ENCODE measurements at regions not wholly inside any gene's neighbourhood (a gene's known extent, or its start where the extent isn't known, plus 50 kb on each side); places are given as distances from the start of the nearest gene placed in this dataset.

DNA sequence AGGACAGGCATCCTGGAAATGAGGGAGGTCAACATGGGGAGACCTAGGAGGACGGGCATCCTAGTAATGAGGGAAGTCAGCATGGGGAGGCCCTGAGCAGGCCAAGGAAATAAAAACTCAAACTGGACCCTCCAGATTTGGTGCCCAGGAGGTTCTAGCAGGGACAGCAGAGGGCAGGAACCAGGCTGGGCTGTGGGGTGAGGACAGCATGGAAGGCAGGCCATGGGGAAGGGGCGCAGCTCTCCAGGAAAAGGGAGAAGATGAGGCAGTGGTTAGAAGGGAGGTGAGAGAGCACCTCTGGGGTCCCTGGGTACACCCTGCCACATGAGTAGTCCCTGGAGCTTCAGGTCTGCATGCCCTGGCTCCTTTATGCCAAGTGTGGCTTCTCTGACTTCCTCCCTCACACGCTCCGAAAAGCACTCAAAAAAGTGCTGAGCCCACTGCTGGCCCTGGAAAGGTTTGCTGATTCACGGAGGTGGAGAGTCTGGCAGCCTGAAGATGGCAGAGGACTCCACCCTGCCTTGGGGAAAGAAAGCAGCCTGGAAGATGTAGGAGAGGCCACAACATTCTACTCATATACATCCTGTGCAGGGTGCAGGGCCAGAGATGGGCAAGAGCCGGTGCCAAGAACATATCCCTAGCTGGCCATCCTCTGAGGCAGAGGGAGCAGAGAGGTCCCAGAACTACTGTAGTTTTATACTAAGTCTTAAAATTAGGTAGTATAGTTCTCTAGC is 154.9 kb downstream of the MRPL14 start:
- TF ChIP-seq POLR2AphosphoS5 (IDR thresholded peaks at IDR 0.05; ENCODE audit: low read depth, low read length) = no peak
- no peak for TF ChIP-seq SIN3A (IDR thresholded peaks at IDR 0.05; ENCODE audit: borderline replicate concordance, insufficient read depth, low read length)

Measured in PFSK-1 (cell line).